ENCODE measurements at regions not wholly inside any gene's neighbourhood (a gene's known extent, or its start where the extent isn't known, plus 50 kb on each side); places are given as distances from the start of the nearest gene placed in this dataset.

DNA sequence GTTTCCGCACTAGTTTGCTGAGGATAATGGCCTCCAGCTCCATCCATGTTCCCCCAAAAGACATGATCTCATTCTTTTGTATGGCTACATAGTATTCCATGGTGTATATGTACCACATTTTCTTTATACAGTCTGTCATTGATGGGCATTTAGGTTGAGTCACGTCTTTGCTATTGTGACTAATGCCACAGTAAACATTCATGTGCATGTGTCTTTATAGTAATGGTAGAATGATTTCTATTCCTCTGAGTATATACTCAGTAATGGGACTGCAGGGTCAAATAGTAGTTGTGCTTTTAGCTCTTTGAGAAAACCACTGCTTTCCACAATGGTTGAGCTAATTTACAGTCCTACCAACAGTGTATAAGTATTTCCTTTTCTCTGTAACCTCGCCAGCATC, 78.3 kb upstream of the BCL9 start:
- Histone ChIP-seq H3K9me3 (ENCODE audit: control insufficient read depth, insufficient read depth, low read depth, low read length) (peaks cover 11% of the 10 kb centered on the region), H3K4me1 (ENCODE audit: control insufficient read depth, insufficient read depth, low read length) (no peaks in the 10 kb centered on the region), H3K9ac (ENCODE audit: low read length) (no peak overlapping the region), H3K27me3 (ENCODE audit: control insufficient read depth, insufficient read depth, low read length) (no peaks in the 10 kb centered on the region), H3K36me3 (ENCODE audit: control insufficient read depth, insufficient read depth, low read length) (no peaks in the 10 kb centered on the region), H3K4me3 (ENCODE audit: low read depth, low read length) (no peak overlapping the region), H3K27ac (ENCODE audit: low read depth, low read length) (no peak overlapping the region)

DNA sequence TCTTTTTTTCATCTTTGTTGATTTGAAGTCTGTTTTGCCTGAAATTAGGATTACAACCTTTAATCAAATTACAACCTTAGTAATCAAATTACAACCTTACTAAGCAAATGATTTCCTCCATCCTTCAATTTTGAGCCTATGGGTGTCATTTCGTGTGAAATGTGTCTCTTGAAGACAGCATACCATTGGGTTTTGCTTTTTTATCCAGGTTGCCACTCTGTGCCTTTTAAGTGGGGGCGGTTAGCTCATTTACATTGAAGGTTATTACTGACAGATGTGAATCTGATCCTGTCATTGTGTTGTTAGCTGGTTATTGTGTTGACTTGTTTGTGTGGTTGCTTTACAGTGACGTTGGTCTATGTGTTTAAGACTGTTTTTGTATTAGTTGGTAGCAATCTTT, 74.8 kb upstream of the BCL9 start:
- Histone ChIP-seq H3K27me3 (ENCODE audit: control insufficient read depth, insufficient read depth, low read length) (no peaks in the 10 kb centered on the region), H3K36me3 (ENCODE audit: control insufficient read depth, insufficient read depth, low read length) (no peaks in the 10 kb centered on the region), H3K27ac (ENCODE audit: low read depth, low read length) (no peak overlapping the region), H3K9me3 (ENCODE audit: control insufficient read depth, insufficient read depth, low read depth, low read length) (peaks cover 13% of the 10 kb centered on the region), H3K9ac (ENCODE audit: low read length) (no peak overlapping the region), H3K4me1 (ENCODE audit: control insufficient read depth, insufficient read depth, low read length) (no peaks in the 10 kb centered on the region), H3K4me3 (ENCODE audit: low read depth, low read length) (no peak overlapping the region)

DNA sequence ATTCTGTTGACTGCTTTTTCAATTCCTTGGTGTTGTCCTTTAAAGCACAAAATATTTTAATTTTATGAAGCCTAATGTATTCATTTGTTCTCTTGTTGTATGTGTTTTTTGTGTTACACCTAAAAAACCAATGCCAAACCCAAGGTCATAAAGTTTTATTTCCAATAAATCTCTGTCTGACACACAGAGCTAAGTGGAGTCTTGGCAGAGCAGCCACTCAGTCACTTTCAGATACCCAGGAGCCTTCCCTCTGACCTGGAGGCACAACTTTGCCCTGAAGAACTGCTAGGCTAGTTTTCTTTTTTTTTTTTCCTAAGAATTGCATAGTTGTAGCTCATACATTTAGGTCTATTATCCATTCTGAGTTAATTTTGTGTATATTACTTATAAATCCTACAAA, 71.2 kb upstream of the BCL9 start:
- Histone ChIP-seq H3K9me3 (ENCODE audit: control insufficient read depth, insufficient read depth, low read depth, low read length) (peaks cover 13% of the 10 kb centered on the region), H3K9ac (ENCODE audit: low read length) (no peak overlapping the region), H3K27me3 (ENCODE audit: control insufficient read depth, insufficient read depth, low read length) (no peaks in the 10 kb centered on the region), H3K4me1 (ENCODE audit: control insufficient read depth, insufficient read depth, low read length) (no peaks in the 10 kb centered on the region), H3K4me3 (ENCODE audit: low read depth, low read length) (no peak overlapping the region), H3K27ac (ENCODE audit: low read depth, low read length) (no peak overlapping the region), H3K36me3 (ENCODE audit: control insufficient read depth, insufficient read depth, low read length) (no peaks in the 10 kb centered on the region)

DNA sequence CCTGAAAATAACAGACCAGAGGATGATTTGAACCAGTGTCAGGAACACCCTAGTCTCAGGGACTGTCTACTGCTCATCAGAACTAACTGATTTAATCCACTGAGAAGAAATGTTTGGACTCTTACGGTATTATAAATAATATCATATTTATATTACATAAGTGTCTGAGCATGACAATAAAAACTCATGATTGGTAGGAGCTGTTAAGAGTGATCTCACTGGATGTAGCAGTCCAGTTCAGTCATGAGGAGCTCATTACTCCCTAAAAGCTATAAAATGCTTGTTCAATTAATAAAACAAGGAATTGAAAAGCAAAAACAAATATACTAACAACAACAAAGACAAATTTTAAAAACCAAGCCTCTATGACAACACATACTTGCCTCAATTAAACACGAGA, 68.8 kb upstream of the BCL9 start:
- Histone ChIP-seq H3K27ac (ENCODE audit: low read depth, low read length) (no peak overlapping the region), H3K9me3 (ENCODE audit: control insufficient read depth, insufficient read depth, low read depth, low read length) (0 out of 2 replicates have a peak, but pooled peaks cover 5% of the 10 kb centered on the region), H3K4me3 (ENCODE audit: low read depth, low read length) (no peak overlapping the region), H3K36me3 (ENCODE audit: control insufficient read depth, insufficient read depth, low read length) (no peaks in the 10 kb centered on the region), H3K9ac (ENCODE audit: low read length) (no peak overlapping the region), H3K27me3 (ENCODE audit: control insufficient read depth, insufficient read depth, low read length) (no peaks in the 10 kb centered on the region), H3K4me1 (ENCODE audit: control insufficient read depth, insufficient read depth, low read length) (no peaks in the 10 kb centered on the region)

DNA sequence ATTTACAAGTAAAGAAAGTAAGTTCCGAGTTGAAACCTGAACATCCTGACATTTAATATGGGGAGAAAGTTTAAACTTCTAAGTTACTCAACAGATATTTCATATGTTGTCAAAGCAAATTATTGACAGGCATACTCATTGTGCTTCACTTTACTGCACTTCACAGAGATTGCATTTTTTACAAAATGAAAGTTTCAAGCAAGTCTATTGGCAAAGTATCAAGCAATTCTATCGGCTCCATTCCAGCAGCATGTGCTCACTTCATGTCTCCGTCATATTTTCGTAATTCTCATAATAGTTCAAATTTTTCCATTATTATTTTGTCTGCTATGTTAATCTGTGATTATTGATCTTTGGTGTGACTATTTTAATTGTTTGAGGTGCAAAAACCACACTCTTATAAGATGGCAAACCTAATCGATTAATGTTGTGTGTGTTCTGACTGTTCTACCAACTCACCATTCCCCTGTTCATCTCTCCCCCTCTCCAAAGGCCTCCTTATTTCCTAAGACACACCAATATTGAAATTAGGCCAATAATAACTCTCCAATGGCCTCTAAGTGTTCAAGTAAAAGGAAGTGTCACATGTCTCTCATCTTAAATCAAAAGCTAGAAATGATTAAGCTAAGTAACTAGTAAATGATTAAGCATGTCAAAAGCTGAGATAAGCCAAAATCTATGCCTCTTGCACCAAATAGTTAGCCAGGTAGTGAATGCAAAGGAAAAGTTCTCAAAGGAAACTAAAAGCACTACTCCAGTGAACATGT, 68.2 kb upstream of the BCL9 start:
- 0 out of 2 replicates have a peak, but pooled peaks cover under 1% of the 10 kb centered on the region for H3K9me3 ChIP-seq (ENCODE audit: control insufficient read depth, insufficient read depth, low read depth, low read length)
- H3K36me3 ChIP-seq (ENCODE audit: control insufficient read depth, insufficient read depth, low read length): no peaks in the 10 kb centered on the region
- no peak overlapping the region for H3K27ac ChIP-seq (ENCODE audit: low read depth, low read length)
- H3K4me1 ChIP-seq (ENCODE audit: control insufficient read depth, insufficient read depth, low read length): no peaks in the 10 kb centered on the region
- H3K4me3 ChIP-seq (ENCODE audit: low read depth, low read length): no peak overlapping the region
- no peak overlapping the region for H3K9ac ChIP-seq (ENCODE audit: low read length)
- H3K27me3 ChIP-seq (ENCODE audit: control insufficient read depth, insufficient read depth, low read length): no peaks in the 10 kb centered on the region

DNA sequence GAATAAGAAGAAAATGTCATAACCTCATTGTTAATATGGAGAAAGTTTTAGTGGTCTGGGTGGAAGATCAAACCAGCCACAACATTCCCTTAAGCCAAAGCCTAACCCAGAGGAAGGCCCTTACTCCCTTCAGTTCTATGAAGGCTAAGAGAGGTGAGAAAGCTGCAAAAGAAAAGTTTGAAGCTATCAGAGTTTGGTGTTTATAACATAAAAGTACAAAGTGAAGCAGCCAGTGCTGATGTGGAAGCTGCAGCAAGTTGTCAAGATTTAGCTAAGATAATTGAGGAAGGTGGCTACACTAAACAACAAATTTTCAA, 67.6 kb upstream of the BCL9 start:
- Histone ChIP-seq H3K4me1 (ENCODE audit: control insufficient read depth, insufficient read depth, low read length) (no peaks in the 10 kb centered on the region), H3K27me3 (ENCODE audit: control insufficient read depth, insufficient read depth, low read length) (no peaks in the 10 kb centered on the region), H3K4me3 (ENCODE audit: low read depth, low read length) (no peak overlapping the region), H3K36me3 (ENCODE audit: control insufficient read depth, insufficient read depth, low read length) (no peaks in the 10 kb centered on the region), H3K27ac (ENCODE audit: low read depth, low read length) (no peak overlapping the region), H3K9me3 (ENCODE audit: control insufficient read depth, insufficient read depth, low read depth, low read length) (no peaks in the 10 kb centered on the region), H3K9ac (ENCODE audit: low read length) (no peak overlapping the region)

DNA sequence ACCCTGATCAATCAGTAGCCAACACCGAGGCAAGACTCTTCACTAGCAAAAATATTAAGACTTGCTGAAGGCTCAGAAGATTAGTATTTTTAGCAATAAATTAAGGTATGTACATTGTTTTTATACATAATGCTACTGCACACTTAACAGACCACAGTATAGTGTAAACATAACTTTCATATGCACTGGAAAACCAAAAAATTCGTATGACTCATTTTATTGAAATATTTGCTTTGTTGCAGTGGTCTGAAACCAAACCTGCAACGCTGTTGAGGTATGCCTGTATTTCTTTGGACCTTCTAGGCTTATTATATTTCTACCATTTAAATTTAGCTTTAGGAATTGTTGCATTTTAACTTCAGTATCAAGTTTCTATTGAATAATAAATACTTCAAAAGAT, 65.8 kb upstream of the BCL9 start:
- H3K4me1 ChIP-seq (ENCODE audit: control insufficient read depth, insufficient read depth, low read length): no peaks in the 10 kb centered on the region
- H3K27me3 ChIP-seq (ENCODE audit: control insufficient read depth, insufficient read depth, low read length): no peaks in the 10 kb centered on the region
- H3K27ac ChIP-seq (ENCODE audit: low read depth, low read length): no peak overlapping the region
- no peak overlapping the region for H3K4me3 ChIP-seq (ENCODE audit: low read depth, low read length)
- no peaks in the 10 kb centered on the region for H3K9me3 ChIP-seq (ENCODE audit: control insufficient read depth, insufficient read depth, low read depth, low read length)
- H3K36me3 ChIP-seq (ENCODE audit: control insufficient read depth, insufficient read depth, low read length): no peaks in the 10 kb centered on the region
- no peak overlapping the region for H3K9ac ChIP-seq (ENCODE audit: low read length)

DNA sequence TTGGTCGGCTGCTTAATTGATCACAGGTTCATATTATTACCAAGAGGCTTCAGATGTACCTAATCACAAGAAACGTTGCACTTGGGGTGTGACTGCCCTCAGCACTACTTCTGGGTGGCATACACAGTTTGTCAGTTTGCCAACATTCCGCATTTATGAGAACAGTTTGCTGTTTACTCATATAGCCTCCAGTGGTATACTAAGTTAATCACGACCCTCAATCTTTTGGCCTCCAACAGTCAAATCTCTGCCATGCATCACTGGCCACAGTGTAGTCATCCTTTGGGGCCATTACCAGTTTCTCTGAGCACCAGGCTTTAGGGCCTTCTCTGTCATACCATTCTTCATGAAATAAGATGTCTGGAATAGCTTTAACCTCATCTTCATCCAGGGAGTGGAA, 62.8 kb upstream of the BCL9 start:
- Histone ChIP-seq H3K9me3 (ENCODE audit: control insufficient read depth, insufficient read depth, low read depth, low read length) (no peaks in the 10 kb centered on the region), H3K27me3 (ENCODE audit: control insufficient read depth, insufficient read depth, low read length) (no peaks in the 10 kb centered on the region), H3K4me3 (ENCODE audit: low read depth, low read length) (no peak overlapping the region), H3K9ac (ENCODE audit: low read length) (no peak overlapping the region), H3K4me1 (ENCODE audit: control insufficient read depth, insufficient read depth, low read length) (no peaks in the 10 kb centered on the region), H3K27ac (ENCODE audit: low read depth, low read length) (no peak overlapping the region), H3K36me3 (ENCODE audit: control insufficient read depth, insufficient read depth, low read length) (no peaks in the 10 kb centered on the region)

DNA sequence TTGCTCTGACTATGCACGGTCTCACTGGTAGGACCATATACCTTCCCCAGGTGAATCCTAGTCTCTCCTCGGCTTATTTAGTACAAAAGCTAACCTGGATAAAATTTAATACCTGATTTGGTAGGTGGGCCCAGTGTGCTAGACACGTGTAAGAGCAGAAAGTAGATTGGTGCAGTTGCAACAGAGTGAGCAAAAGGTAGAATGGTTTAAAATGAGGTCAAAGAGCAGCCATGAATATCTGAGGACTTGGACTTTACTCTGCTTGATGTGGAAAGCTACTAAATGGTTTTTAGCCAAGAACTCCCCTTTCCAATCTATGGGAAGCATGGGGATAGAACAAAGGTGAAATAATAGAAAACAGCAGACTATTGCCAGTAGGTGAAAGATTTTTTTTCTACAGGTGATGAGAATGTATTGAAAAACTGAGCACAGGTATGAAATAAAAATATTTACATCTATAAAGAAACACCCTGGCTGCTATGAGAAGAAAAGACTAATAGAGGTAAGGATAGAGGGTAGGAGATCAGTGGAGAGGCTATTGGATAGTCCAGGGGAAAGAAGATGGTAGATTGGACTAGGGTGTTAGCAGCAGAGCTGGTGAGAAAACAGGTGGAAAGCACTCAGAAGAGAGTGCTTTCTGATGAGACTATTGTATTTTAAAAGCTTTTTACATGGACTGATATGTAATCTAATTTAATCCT, 61.3 kb upstream of the BCL9 start:
- Histone ChIP-seq H3K27ac (ENCODE audit: low read depth, low read length) (no peak overlapping the region), H3K4me1 (ENCODE audit: control insufficient read depth, insufficient read depth, low read length) (no peaks in the 10 kb centered on the region), H3K9ac (ENCODE audit: low read length) (no peak overlapping the region), H3K9me3 (ENCODE audit: control insufficient read depth, insufficient read depth, low read depth, low read length) (no peaks in the 10 kb centered on the region), H3K4me3 (ENCODE audit: low read depth, low read length) (no peak overlapping the region), H3K36me3 (ENCODE audit: control insufficient read depth, insufficient read depth, low read length) (no peaks in the 10 kb centered on the region), H3K27me3 (ENCODE audit: control insufficient read depth, insufficient read depth, low read length) (no peaks in the 10 kb centered on the region)

DNA sequence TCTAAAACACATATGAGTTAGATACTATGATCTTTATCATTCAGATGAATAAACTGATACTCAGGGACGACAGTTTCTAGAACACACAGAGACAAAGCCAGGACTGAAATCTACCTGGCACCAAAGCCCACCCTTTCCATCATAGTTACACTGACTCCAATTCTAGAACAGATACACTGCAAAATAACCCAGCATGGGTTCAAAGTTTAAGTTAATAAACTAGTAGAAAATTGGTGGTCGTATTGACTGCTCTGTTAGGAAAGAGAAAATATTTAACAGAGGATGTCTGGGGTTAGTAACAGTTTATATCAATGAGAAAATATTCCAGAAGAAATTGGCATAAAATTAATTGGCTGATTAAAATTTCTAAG, 60.8 kb upstream of the BCL9 start:
- no peak overlapping the region for H3K9ac ChIP-seq (ENCODE audit: low read length)
- no peaks in the 10 kb centered on the region for H3K9me3 ChIP-seq (ENCODE audit: control insufficient read depth, insufficient read depth, low read depth, low read length)
- no peaks in the 10 kb centered on the region for H3K4me1 ChIP-seq (ENCODE audit: control insufficient read depth, insufficient read depth, low read length)
- H3K4me3 ChIP-seq (ENCODE audit: low read depth, low read length): no peak overlapping the region
- no peaks in the 10 kb centered on the region for H3K27me3 ChIP-seq (ENCODE audit: control insufficient read depth, insufficient read depth, low read length)
- H3K36me3 ChIP-seq (ENCODE audit: control insufficient read depth, insufficient read depth, low read length): no peaks in the 10 kb centered on the region
- no peak overlapping the region for H3K27ac ChIP-seq (ENCODE audit: low read depth, low read length)

DNA sequence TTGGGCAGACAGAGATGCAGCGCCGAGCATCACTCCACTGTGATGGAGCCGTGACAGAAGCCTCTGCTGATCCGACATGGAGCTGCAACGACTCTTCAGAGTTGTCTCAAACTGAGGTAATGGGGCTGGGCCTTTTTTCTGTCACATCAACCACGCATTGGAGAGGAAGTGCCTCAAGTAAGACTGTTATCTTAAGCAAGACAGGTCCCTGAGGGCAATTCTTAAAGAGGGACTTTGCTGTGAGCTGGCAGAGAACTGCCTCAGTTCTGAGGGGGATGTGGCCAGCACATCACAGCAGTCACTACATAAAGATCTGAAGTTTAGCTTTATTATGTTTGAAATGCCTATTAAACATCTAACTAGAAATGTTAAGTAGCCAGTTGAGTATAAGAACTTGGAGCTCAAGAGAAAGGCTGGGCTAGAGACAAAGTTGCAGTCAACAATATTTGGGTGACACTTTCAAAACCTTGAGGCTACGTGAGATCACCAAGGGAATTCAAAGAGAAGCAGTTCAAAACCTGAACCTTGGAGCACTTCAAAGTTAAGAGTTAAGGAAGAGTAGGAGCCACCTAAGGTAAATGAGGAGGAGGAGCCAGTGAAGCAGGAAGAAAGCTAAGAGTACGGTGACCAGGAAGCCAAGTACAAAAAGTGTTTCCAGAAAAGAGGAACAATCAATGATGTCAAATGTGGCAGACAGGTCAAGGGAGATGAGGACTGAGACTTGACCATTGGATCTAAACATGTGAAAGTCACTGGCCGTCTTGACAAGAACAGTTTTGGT, 54.2 kb upstream of the BCL9 start:
- Histone ChIP-seq H3K9ac (ENCODE audit: low read length) (no peak overlapping the region), H3K4me1 (ENCODE audit: control insufficient read depth, insufficient read depth, low read length) (no peaks in the 10 kb centered on the region), H3K27ac (ENCODE audit: low read depth, low read length) (no peak overlapping the region), H3K4me3 (ENCODE audit: low read depth, low read length) (no peak overlapping the region), H3K36me3 (ENCODE audit: control insufficient read depth, insufficient read depth, low read length) (no peaks in the 10 kb centered on the region), H3K27me3 (ENCODE audit: control insufficient read depth, insufficient read depth, low read length) (no peaks in the 10 kb centered on the region), H3K9me3 (ENCODE audit: control insufficient read depth, insufficient read depth, low read depth, low read length) (no peaks in the 10 kb centered on the region)

Measured in HUES6 (cell line).